ENCODE measurements at regions not wholly inside any gene's neighbourhood (a gene's known extent, or its start where the extent isn't known, plus 50 kb on each side); places are given as distances from the start of the nearest gene placed in this dataset.
"Not testable (repeated sequence)": the region's sequence is repeated elsewhere in the genome, so short reads cannot be mapped to it uniquely, and the experiment has no call there.

- no peaks in the 10 kb centered on the region for H3K9me3 ChIP-seq (ENCODE audit: control insufficient read depth in 1 of 2, low read length in 2 of 2)
- H3K27ac ChIP-seq (ENCODE audit: low read length): no peak overlapping the region
- no peak overlapping the region for H3K4me3 ChIP-seq (ENCODE audit: low read depth in 1 of 2, low read length in 2 of 2)
- no peaks in the 10 kb centered on the region for H3K4me1 ChIP-seq (ENCODE audit: control insufficient read depth in 1 of 2, insufficient read depth in 2 of 2, low read length in 2 of 2)
- H3K36me3 ChIP-seq (ENCODE audit: control insufficient read depth in 1 of 2, insufficient read depth in 2 of 2, low read length in 2 of 2): no peaks in the 10 kb centered on the region
- H3K27me3 ChIP-seq (ENCODE audit: low read depth, low read length): no peaks in the 10 kb centered on the region
These were observed 1872.9 kb upstream of the PCDH20 start for GRCh38 chr13:63288576-63288975.

- H3K4me1 ChIP-seq (ENCODE audit: control insufficient read depth in 1 of 2, insufficient read depth in 2 of 2, low read length in 2 of 2): no peaks in the 10 kb centered on the region
- no peak overlapping the region for H3K4me3 ChIP-seq (ENCODE audit: low read depth in 1 of 2, low read length in 2 of 2)
- no peaks in the 10 kb centered on the region for H3K27me3 ChIP-seq (ENCODE audit: low read depth, low read length)
- no peak overlapping the region for H3K27ac ChIP-seq (ENCODE audit: low read length)
- H3K9me3 ChIP-seq (ENCODE audit: control insufficient read depth in 1 of 2, low read length in 2 of 2): no peaks in the 10 kb centered on the region
- H3K36me3 ChIP-seq (ENCODE audit: control insufficient read depth in 1 of 2, insufficient read depth in 2 of 2, low read length in 2 of 2): no peaks in the 10 kb centered on the region
These were observed 1872.3 kb upstream of the PCDH20 start for GRCh38 chr13:63287926-63288325.

- Histone ChIP-seq H3K36me3 (ENCODE audit: control insufficient read depth in 1 of 2, insufficient read depth in 2 of 2, low read length in 2 of 2) (no peaks in the 10 kb centered on the region), H3K9me3 (ENCODE audit: control insufficient read depth in 1 of 2, low read length in 2 of 2) (peaks cover 0 to 2% of the 10 kb centered on the region in 2 donors), H3K27ac (ENCODE audit: low read length) (no peak overlapping the region), H3K4me1 (ENCODE audit: control insufficient read depth in 1 of 2, insufficient read depth in 2 of 2, low read length in 2 of 2) (no peaks in the 10 kb centered on the region), H3K4me3 (ENCODE audit: low read depth in 1 of 2, low read length in 2 of 2) (no peak overlapping the region), H3K27me3 (ENCODE audit: low read depth, low read length) (no peaks in the 10 kb centered on the region)
These were observed 1869.8 kb upstream of the PCDH20 start for GRCh38 chr13:63285426-63285825.

- H3K27ac ChIP-seq (ENCODE audit: low read length): no peak overlapping the region
- peaks cover 0 to 2% of the 10 kb centered on the region in 2 donors for H3K9me3 ChIP-seq (ENCODE audit: control insufficient read depth in 1 of 2, low read length in 2 of 2)
- H3K4me1 ChIP-seq (ENCODE audit: control insufficient read depth in 1 of 2, insufficient read depth in 2 of 2, low read length in 2 of 2): no peaks in the 10 kb centered on the region
- no peak overlapping the region for H3K4me3 ChIP-seq (ENCODE audit: low read depth in 1 of 2, low read length in 2 of 2)
- H3K27me3 ChIP-seq (ENCODE audit: low read depth, low read length): no peaks in the 10 kb centered on the region
- H3K36me3 ChIP-seq (ENCODE audit: control insufficient read depth in 1 of 2, insufficient read depth in 2 of 2, low read length in 2 of 2): no peaks in the 10 kb centered on the region
These were observed 1863.5 kb upstream of the PCDH20 start for GRCh38 chr13:63279136-63279535.

GRCh38 chr13:63274772-63275171 lies 1859.1 kb upstream of the PCDH20 start:
- Histone ChIP-seq H3K4me1 (ENCODE audit: control insufficient read depth in 1 of 2, insufficient read depth in 2 of 2, low read length in 2 of 2) (no peaks in the 10 kb centered on the region), H3K9me3 (ENCODE audit: control insufficient read depth in 1 of 2, low read length in 2 of 2) (peaks cover 0 to 5% of the 10 kb centered on the region in 2 donors), H3K4me3 (ENCODE audit: low read depth in 1 of 2, low read length in 2 of 2) (no peak overlapping the region), H3K27me3 (ENCODE audit: low read depth, low read length) (no peaks in the 10 kb centered on the region), H3K27ac (ENCODE audit: low read length) (no peak overlapping the region), H3K36me3 (ENCODE audit: control insufficient read depth in 1 of 2, insufficient read depth in 2 of 2, low read length in 2 of 2) (no peaks in the 10 kb centered on the region)

DNA sequence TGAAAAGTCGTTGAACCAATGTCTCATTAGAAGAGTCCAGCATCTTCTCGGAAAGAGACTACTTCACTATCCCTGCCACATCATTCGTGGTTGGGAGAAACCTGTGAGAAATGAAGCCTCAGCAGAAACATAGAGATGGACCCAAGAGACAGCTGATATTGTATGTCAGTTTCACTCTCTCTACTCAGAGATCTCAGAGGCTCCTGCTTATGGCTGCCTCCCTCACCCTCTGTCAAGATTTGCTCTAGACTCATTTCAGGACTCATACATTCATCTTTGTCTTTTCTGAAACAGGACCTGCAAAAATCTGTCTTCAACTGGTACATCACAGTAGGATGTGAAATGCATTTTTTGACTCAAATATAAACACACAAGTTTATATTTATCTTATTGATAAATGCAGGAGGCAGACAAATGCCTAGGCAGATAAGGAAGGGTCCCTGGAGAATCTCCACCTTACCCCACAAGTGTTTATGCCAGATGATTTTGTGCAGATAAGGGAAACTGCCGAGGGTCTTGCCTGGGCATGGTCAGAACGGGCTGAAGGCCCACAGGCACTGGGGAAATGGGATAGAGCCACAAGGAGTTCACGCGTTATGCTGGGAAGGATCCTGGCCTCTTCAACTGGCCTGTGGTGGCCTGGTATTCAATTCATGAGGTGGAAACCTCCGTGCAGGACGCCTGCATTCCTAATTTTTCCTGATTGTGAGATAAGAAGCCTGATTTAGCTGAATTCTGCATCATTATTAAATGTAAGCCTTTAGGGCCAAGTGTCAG lies 1834.0 kb upstream of the PCDH20 start:
- Histone ChIP-seq H3K27ac (ENCODE audit: low read length) (no peak overlapping the region), H3K4me3 (ENCODE audit: low read depth in 1 of 2, low read length in 2 of 2) (no peak overlapping the region), H3K9me3 (ENCODE audit: control insufficient read depth in 1 of 2, low read length in 2 of 2) (no peaks in the 10 kb centered on the region), H3K36me3 (ENCODE audit: control insufficient read depth in 1 of 2, insufficient read depth in 2 of 2, low read length in 2 of 2) (no peaks in the 10 kb centered on the region), H3K27me3 (ENCODE audit: low read depth, low read length) (no peaks in the 10 kb centered on the region), H3K4me1 (ENCODE audit: control insufficient read depth in 1 of 2, insufficient read depth in 2 of 2, low read length in 2 of 2) (no peaks in the 10 kb centered on the region)

DNA sequence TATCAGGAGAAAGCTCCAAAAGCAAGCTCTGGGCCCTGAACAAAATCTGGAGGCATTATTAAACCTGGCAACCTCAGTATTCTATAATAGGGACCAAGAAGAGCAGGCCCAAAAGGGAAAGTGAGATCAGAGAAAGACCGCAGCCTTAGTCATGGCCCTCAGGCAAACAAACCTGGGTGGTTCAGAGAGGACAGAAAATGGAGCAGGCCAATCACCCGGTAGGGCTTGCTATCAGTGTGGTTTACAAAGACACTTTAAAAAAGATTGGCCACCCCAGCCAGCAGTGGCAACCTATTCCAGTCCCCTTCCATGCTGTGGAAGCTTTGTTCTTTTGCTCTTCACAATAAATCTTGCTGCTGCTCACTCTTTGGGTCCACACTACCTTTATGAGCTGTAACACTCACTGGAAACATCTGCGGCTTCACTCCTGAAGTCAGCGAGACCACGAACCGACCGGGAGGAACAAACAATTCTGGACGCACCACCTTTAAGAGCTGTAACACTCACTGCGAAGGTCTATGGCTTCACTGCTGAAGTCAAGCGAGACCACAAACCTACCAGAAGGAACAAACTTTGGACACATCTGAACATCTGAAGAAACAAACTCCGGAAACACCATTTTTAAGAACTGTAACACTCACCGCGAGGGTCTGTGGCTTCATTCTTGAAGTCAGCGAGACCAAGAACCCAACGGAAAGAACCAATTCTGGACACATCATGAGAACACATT lies 1821.2 kb upstream of the PCDH20 start:
- not testable (repeated sequence) for H3K27ac ChIP-seq (ENCODE audit: low read length); H3K4me1 ChIP-seq (ENCODE audit: control insufficient read depth in 1 of 2, insufficient read depth in 2 of 2, low read length in 2 of 2); H3K36me3 ChIP-seq (ENCODE audit: control insufficient read depth in 1 of 2, insufficient read depth in 2 of 2, low read length in 2 of 2); H3K9me3 ChIP-seq (ENCODE audit: control insufficient read depth in 1 of 2, low read length in 2 of 2); H3K27me3 ChIP-seq (ENCODE audit: low read depth, low read length); H3K4me3 ChIP-seq (ENCODE audit: low read depth in 1 of 2, low read length in 2 of 2)

GRCh38 chr13:63218596-63218995 lies 1802.9 kb upstream of the PCDH20 start:
- H3K4me3 ChIP-seq (ENCODE audit: low read depth in 1 of 2, low read length in 2 of 2); H3K36me3 ChIP-seq (ENCODE audit: control insufficient read depth in 1 of 2, insufficient read depth in 2 of 2, low read length in 2 of 2); H3K27me3 ChIP-seq (ENCODE audit: low read depth, low read length); H3K4me1 ChIP-seq (ENCODE audit: control insufficient read depth in 1 of 2, insufficient read depth in 2 of 2, low read length in 2 of 2); H3K9me3 ChIP-seq (ENCODE audit: control insufficient read depth in 1 of 2, low read length in 2 of 2); H3K27ac ChIP-seq (ENCODE audit: low read length): not testable (repeated sequence)

DNA sequence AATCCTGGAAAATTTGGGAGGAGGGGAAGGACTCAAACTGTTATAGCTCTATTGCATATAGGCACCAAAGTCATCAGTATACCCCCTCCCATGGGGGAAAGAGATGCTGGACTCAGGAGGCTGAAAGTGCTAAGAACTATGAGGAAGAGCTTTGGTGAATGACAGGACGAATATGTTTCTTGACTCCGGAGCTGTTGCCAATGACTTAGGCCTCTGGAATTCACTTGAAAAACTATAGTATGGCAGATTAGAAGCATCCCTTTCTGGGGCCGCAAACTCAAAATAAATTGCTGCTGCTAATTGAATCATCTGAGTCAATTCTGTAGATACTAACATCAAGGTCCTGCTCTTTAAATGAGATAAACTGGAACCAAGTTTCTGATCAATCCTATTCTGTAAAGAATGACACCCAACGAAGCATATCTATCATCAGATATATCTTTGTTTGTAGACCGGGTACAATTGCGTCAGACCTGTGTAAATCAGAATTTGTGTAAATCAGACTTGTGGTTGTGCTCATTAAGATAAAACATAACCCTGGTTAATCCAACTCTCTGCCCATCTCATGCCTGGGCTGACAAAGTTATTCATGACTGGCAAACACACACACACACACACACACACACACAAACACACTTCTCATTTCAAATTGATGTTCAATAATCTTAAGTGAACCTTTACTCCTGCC lies 1793.8 kb upstream of the PCDH20 start:
- H3K9me3 ChIP-seq (ENCODE audit: control insufficient read depth in 1 of 2, low read length in 2 of 2): no peaks in the 10 kb centered on the region
- no peak overlapping the region for H3K27ac ChIP-seq (ENCODE audit: low read length)
- H3K27me3 ChIP-seq (ENCODE audit: low read depth, low read length): no peaks in the 10 kb centered on the region
- H3K36me3 ChIP-seq (ENCODE audit: control insufficient read depth in 1 of 2, insufficient read depth in 2 of 2, low read length in 2 of 2): no peaks in the 10 kb centered on the region
- no peaks in the 10 kb centered on the region for H3K4me1 ChIP-seq (ENCODE audit: control insufficient read depth in 1 of 2, insufficient read depth in 2 of 2, low read length in 2 of 2)
- H3K4me3 ChIP-seq (ENCODE audit: low read depth in 1 of 2, low read length in 2 of 2): no peak overlapping the region

- H3K9me3 ChIP-seq (ENCODE audit: control insufficient read depth in 1 of 2, low read length in 2 of 2): no peaks in the 10 kb centered on the region
- no peak overlapping the region for H3K4me3 ChIP-seq (ENCODE audit: low read depth in 1 of 2, low read length in 2 of 2)
- H3K27ac ChIP-seq (ENCODE audit: low read length): no peak overlapping the region
- no peaks in the 10 kb centered on the region for H3K4me1 ChIP-seq (ENCODE audit: control insufficient read depth in 1 of 2, insufficient read depth in 2 of 2, low read length in 2 of 2)
- no peaks in the 10 kb centered on the region for H3K27me3 ChIP-seq (ENCODE audit: low read depth, low read length)
- no peaks in the 10 kb centered on the region for H3K36me3 ChIP-seq (ENCODE audit: control insufficient read depth in 1 of 2, insufficient read depth in 2 of 2, low read length in 2 of 2)
These were observed 1793.2 kb upstream of the PCDH20 start for GRCh38 chr13:63208826-63209225.

- Histone ChIP-seq H3K27me3 (ENCODE audit: low read depth, low read length) (no peaks in the 10 kb centered on the region), H3K9me3 (ENCODE audit: control insufficient read depth in 1 of 2, low read length in 2 of 2) (no peaks in the 10 kb centered on the region), H3K27ac (ENCODE audit: low read length) (no peak overlapping the region), H3K4me1 (ENCODE audit: control insufficient read depth in 1 of 2, insufficient read depth in 2 of 2, low read length in 2 of 2) (no peaks in the 10 kb centered on the region), H3K4me3 (ENCODE audit: low read depth in 1 of 2, low read length in 2 of 2) (no peak overlapping the region), H3K36me3 (ENCODE audit: control insufficient read depth in 1 of 2, insufficient read depth in 2 of 2, low read length in 2 of 2) (no peaks in the 10 kb centered on the region)
These were observed 1790.8 kb upstream of the PCDH20 start for GRCh38 chr13:63206461-63206860.

Measured in muscle layer of duodenum (tissue), 2 donors.